HL-60 (cell line): ENCODE measurements at regions not wholly inside any gene's neighbourhood (a gene's known extent, or its start where the extent isn't known, plus 50 kb on each side); places are given as distances from the start of the nearest gene placed in this dataset.

Source experiments
- DNase-seq, 2 experiments: peaks; one replicate each; pipeline ENCODE4 v3.0.0-alpha.2; 2010 to 2020; ENCODE audit warnings: low read depth in 1 of 2, low spot score in 1 of 2
- H3K27ac ChIP-seq: fragments of 250-450 bp; sonication (Bioruptor Pico); replicated peaks from 2 replicates; pipeline ENCODE4 v1.5.1; 2020; ENCODE audit warnings: mild to moderate bottlenecking, moderate library complexity
- H3K27me3 ChIP-seq: fragments of 250-450 bp; sonication (Bioruptor Pico); 2 replicates; pipeline ENCODE4 v1.5.1; 2021; ENCODE audit warnings: mild to moderate bottlenecking, moderate library complexity; ENCODE audit not compliant: insufficient read depth, poor library complexity, severe bottlenecking
- H3K4me3 ChIP-seq: replicated peaks from 2 replicates; pipeline ENCODE4 v1.5.1; 2011; ENCODE audit warnings: mild to moderate bottlenecking, control low read depth, low read length; ENCODE audit not compliant: insufficient read depth
- CTCF ChIP-seq: IDR thresholded peaks from one replicate; pipeline ENCODE4 v1.5.1; 2011; ENCODE audit warnings: low read length, control low read depth, inconsistent platforms; ENCODE audit not compliant: insufficient read depth
- GABPA ChIP-seq: IDR thresholded peaks from 2 replicates; pipeline ENCODE4 v1.6.1; 2012; ENCODE audit warnings: low read depth
- POLR2AphosphoS5 ChIP-seq: IDR thresholded peaks from 2 replicates; pipeline ENCODE4 v1.6.1; 2012; ENCODE audit warnings: low read depth
- SPI1 ChIP-seq: IDR thresholded peaks from 2 replicates; pipeline ENCODE4 v1.6.1; 2012; ENCODE audit warnings: low read depth, mild to moderate bottlenecking, borderline replicate concordance
- TF ChIP-seq, protein P1 (sequence below): IDR thresholded peaks from 2 replicates; pipeline ENCODE4 v1.6.1; 2012; ENCODE audit warnings: low read depth; ENCODE audit not compliant: insufficient replicate concordance

GRCh38 chr3:20669184-20669583, 483.2 kb upstream of the SGO1 start:
- no peak for DNase-seq
- no peaks in the 10 kb centered on the region for H3K27me3 ChIP-seq
- H3K4me3 ChIP-seq = no peak overlapping the region
- TF ChIP-seq, protein P1, sequence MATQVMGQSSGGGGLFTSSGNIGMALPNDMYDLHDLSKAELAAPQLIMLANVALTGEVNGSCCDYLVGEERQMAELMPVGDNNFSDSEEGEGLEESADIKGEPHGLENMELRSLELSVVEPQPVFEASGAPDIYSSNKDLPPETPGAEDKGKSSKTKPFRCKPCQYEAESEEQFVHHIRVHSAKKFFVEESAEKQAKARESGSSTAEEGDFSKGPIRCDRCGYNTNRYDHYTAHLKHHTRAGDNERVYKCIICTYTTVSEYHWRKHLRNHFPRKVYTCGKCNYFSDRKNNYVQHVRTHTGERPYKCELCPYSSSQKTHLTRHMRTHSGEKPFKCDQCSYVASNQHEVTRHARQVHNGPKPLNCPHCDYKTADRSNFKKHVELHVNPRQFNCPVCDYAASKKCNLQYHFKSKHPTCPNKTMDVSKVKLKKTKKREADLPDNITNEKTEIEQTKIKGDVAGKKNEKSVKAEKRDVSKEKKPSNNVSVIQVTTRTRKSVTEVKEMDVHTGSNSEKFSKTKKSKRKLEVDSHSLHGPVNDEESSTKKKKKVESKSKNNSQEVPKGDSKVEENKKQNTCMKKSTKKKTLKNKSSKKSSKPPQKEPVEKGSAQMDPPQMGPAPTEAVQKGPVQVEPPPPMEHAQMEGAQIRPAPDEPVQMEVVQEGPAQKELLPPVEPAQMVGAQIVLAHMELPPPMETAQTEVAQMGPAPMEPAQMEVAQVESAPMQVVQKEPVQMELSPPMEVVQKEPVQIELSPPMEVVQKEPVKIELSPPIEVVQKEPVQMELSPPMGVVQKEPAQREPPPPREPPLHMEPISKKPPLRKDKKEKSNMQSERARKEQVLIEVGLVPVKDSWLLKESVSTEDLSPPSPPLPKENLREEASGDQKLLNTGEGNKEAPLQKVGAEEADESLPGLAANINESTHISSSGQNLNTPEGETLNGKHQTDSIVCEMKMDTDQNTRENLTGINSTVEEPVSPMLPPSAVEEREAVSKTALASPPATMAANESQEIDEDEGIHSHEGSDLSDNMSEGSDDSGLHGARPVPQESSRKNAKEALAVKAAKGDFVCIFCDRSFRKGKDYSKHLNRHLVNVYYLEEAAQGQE = no peak
- TF ChIP-seq POLR2AphosphoS5 = no peak
- no peak for TF ChIP-seq GABPA
- TF ChIP-seq SPI1 = no peak
- TF ChIP-seq CTCF = no peak
- no peak overlapping the region for H3K27ac ChIP-seq

- Histone ChIP-seq H3K27me3 (no peaks in the 10 kb centered on the region), H3K27ac (no peak overlapping the region), H3K4me3 (no peak overlapping the region)
- TF ChIP-seq, protein P1 = no peak
- TF ChIP-seq CTCF (no peak), GABPA (no peak), POLR2AphosphoS5 (no peak), SPI1 (no peak)
- DNase-seq = no peak
Observed at GRCh38 chr3:20668411-20668810, 482.4 kb upstream of the SGO1 start.

DNA sequence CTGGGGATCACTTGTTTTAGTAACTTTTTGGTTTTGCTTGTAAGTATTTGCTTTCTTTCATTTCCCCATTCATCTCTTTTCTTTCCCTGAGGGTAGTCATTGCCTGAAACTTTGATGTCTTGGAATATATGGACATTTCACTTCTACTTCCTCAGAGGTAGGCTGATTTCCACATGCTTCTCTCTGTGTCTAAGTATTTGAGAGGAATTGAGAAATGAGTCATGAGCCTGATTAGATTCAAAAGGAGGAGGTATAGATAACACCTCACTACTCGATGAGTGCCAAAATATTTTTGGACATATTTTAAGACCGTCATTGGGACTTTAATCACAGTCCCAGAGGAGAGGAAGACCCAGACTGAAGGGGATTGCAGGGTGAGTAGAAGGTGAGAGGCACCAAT, 480.1 kb upstream of the SGO1 start:
- DNase-seq = no peak
- no peaks in the 10 kb centered on the region for H3K27me3 ChIP-seq
- no peak for TF ChIP-seq SPI1
- TF ChIP-seq POLR2AphosphoS5 = no peak
- TF ChIP-seq GABPA = no peak
- no peak for TF ChIP-seq CTCF
- TF ChIP-seq, protein P1 = no peak

More for the DNA sequence above, 480.1 kb upstream of the SGO1 start:
- Histone ChIP-seq H3K27ac (no peak overlapping the region), H3K4me3 (no peak overlapping the region)
